ENCODE measurements at regions not wholly inside any gene's neighbourhood (a gene's known extent, or its start where the extent isn't known, plus 50 kb on each side); places are given as distances from the start of the nearest gene placed in this dataset.
A peak's percentile ranks its signal among the peaks of the same experiment; 100 is the strongest.

DNA sequence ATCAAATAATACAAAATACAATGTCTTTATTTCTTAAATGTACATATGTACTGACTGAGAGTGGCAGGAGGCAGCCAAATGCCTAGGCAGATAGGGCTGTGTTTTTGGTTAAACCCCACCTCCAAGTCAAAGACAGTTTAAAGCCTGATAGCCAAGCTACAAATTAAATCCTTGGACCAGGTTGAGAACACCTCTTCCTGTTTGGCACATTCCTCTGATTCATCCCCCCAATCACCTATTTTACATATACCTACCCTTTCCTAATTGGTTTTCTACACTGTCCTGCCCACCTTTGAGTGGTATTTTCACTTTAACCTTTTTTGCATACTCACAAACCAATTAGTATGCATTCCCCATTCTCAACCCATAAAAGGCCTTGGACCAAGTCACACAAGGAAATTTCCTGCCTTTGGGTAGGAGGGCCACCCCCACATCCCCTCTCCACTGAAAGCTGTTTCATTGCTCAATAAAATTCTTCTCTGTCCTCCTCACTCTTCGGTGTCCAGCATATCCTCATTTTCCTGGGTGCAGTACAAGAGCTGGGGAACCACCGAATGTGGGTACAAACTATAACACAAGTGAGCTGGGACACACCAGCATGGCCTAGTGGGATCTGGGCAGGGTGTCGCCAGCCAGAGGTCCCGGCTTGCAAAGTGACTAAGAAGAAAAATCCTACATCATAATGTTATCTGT, 149.1 kb downstream of the UBE2E3 start:
- Histone ChIP-seq H3K36me3 (ENCODE audit: control insufficient read depth, insufficient read depth, low read length) (no peaks in the 10 kb centered on the region), H3K27me3 (ENCODE audit: control insufficient read depth, insufficient read depth, low read length) (no peaks in the 10 kb centered on the region), H3K9me3 (replicated peaks; ENCODE audit: control insufficient read depth, low read depth, low read length) (no peaks in the 10 kb centered on the region), H3K4me1 (ENCODE audit: control insufficient read depth, insufficient read depth, low read length) (no peaks in the 10 kb centered on the region), H3K27ac (ENCODE audit: low read length) (no peak overlapping the region), H3K4me3 (ENCODE audit: low read length) (no peak overlapping the region)
- 100% methylated on average over 1 of the region's 4 CpGs for WGBS (ENCODE audit: insufficient coverage)
- no peak for DNase-seq

GRCh38 chr2:181130686-181131085, 150.3 kb downstream of the UBE2E3 start:
- no peaks in the 10 kb centered on the region for H3K9me3 ChIP-seq (replicated peaks; ENCODE audit: control insufficient read depth, low read depth, low read length)
- no peak for DNase-seq
- H3K4me3 ChIP-seq (ENCODE audit: low read length), result no peak overlapping the region
- H3K4me1 ChIP-seq (ENCODE audit: control insufficient read depth, insufficient read depth, low read length), result no peaks in the 10 kb centered on the region
- no peak overlapping the region for H3K27ac ChIP-seq (ENCODE audit: low read length)
- H3K27me3 ChIP-seq (ENCODE audit: control insufficient read depth, insufficient read depth, low read length), result no peaks in the 10 kb centered on the region
- WGBS (ENCODE audit: insufficient coverage), result 100% methylated on average over 1 of the region's 3 CpGs
- H3K36me3 ChIP-seq (ENCODE audit: control insufficient read depth, insufficient read depth, low read length), result no peaks in the 10 kb centered on the region

GRCh38 chr2:181131584-181131983, 151.2 kb downstream of the UBE2E3 start:
- no peaks in the 10 kb centered on the region for H3K36me3 ChIP-seq (ENCODE audit: control insufficient read depth, insufficient read depth, low read length)
- no peak overlapping the region for H3K4me3 ChIP-seq (ENCODE audit: low read length)
- no peaks in the 10 kb centered on the region for H3K4me1 ChIP-seq (ENCODE audit: control insufficient read depth, insufficient read depth, low read length)
- WGBS (ENCODE audit: insufficient coverage), result 71% methylated on average over 2 of the region's 2 CpGs
- no peak for DNase-seq
- H3K27ac ChIP-seq (ENCODE audit: low read length), result no peak overlapping the region
- H3K27me3 ChIP-seq (ENCODE audit: control insufficient read depth, insufficient read depth, low read length), result no peaks in the 10 kb centered on the region
- no peaks in the 10 kb centered on the region for H3K9me3 ChIP-seq (replicated peaks; ENCODE audit: control insufficient read depth, low read depth, low read length)

- no peak for DNase-seq
- Histone ChIP-seq H3K9me3 (replicated peaks; ENCODE audit: control insufficient read depth, low read depth, low read length) (no peaks in the 10 kb centered on the region), H3K36me3 (ENCODE audit: control insufficient read depth, insufficient read depth, low read length) (no peaks in the 10 kb centered on the region), H3K27ac (ENCODE audit: low read length) (no peak overlapping the region), H3K27me3 (ENCODE audit: control insufficient read depth, insufficient read depth, low read length) (no peaks in the 10 kb centered on the region), H3K4me3 (ENCODE audit: low read length) (no peak overlapping the region), H3K4me1 (ENCODE audit: control insufficient read depth, insufficient read depth, low read length) (no peaks in the 10 kb centered on the region)
- no CpG with 5 or more reads among the region's 3 CpGs for WGBS (ENCODE audit: insufficient coverage)
Observed at GRCh38 chr2:181138816-181139215, 158.4 kb downstream of the UBE2E3 start.

- WGBS (ENCODE audit: insufficient coverage), result no CpG with 5 or more reads among the region's 2 CpGs
Observed at GRCh38 chr2:181139831-181140230, 159.4 kb downstream of the UBE2E3 start.

DNA sequence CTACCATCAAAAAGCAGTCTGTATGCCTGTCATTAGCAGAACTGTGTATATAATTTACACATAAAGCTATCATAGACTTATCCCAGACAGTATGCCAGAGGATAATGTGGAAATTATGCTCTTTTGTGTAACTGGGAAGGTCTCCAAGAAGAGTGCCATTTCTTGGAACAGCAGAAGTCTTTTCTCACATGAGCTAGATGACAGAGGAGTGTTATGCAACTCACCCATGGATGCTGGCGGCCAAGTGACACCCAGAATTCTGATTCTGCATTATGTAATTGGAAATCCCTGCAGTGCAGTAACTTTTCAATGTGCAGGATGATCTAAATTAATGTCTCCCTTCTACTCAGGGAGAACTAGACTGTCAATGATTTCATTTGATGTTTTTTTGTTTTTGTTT, 160.0 kb downstream of the UBE2E3 start:
- H3K27me3 ChIP-seq (ENCODE audit: control insufficient read depth, insufficient read depth, low read length), result no peaks in the 10 kb centered on the region
- no peaks in the 10 kb centered on the region for H3K36me3 ChIP-seq (ENCODE audit: control insufficient read depth, insufficient read depth, low read length)
- WGBS (ENCODE audit: insufficient coverage), result no CpG with 5 or more reads among the region's 1 CpG
- no peaks in the 10 kb centered on the region for H3K4me1 ChIP-seq (ENCODE audit: control insufficient read depth, insufficient read depth, low read length)
- H3K9me3 ChIP-seq (replicated peaks; ENCODE audit: control insufficient read depth, low read depth, low read length), result no peaks in the 10 kb centered on the region
- DNase-seq, result peak; percentile 27
- no peak overlapping the region for H3K4me3 ChIP-seq (ENCODE audit: low read length)
- no peak overlapping the region for H3K27ac ChIP-seq (ENCODE audit: low read length)

More at GRCh38 chr2:181139831-181140230, 159.4 kb downstream of the UBE2E3 start:
- no peak overlapping the region for H3K27ac ChIP-seq (ENCODE audit: low read length)
- H3K9me3 ChIP-seq (replicated peaks; ENCODE audit: control insufficient read depth, low read depth, low read length), result no peaks in the 10 kb centered on the region
- H3K4me3 ChIP-seq (ENCODE audit: low read length), result no peak overlapping the region
- H3K27me3 ChIP-seq (ENCODE audit: control insufficient read depth, insufficient read depth, low read length), result no peaks in the 10 kb centered on the region
- H3K4me1 ChIP-seq (ENCODE audit: control insufficient read depth, insufficient read depth, low read length), result no peaks in the 10 kb centered on the region
- no peak for DNase-seq
- H3K36me3 ChIP-seq (ENCODE audit: control insufficient read depth, insufficient read depth, low read length), result no peaks in the 10 kb centered on the region

- no peak for DNase-seq
- Histone ChIP-seq H3K4me3 (ENCODE audit: low read length) (no peak overlapping the region), H3K27ac (ENCODE audit: low read length) (no peak overlapping the region), H3K9me3 (replicated peaks; ENCODE audit: control insufficient read depth, low read depth, low read length) (no peaks in the 10 kb centered on the region), H3K4me1 (ENCODE audit: control insufficient read depth, insufficient read depth, low read length) (no peaks in the 10 kb centered on the region), H3K27me3 (ENCODE audit: control insufficient read depth, insufficient read depth, low read length) (no peaks in the 10 kb centered on the region), H3K36me3 (ENCODE audit: control insufficient read depth, insufficient read depth, low read length) (no peaks in the 10 kb centered on the region)
- no CpG with 5 or more reads among the region's 1 CpG for WGBS (ENCODE audit: insufficient coverage)
Observed at GRCh38 chr2:181140928-181141327, 160.5 kb downstream of the UBE2E3 start.

DNA sequence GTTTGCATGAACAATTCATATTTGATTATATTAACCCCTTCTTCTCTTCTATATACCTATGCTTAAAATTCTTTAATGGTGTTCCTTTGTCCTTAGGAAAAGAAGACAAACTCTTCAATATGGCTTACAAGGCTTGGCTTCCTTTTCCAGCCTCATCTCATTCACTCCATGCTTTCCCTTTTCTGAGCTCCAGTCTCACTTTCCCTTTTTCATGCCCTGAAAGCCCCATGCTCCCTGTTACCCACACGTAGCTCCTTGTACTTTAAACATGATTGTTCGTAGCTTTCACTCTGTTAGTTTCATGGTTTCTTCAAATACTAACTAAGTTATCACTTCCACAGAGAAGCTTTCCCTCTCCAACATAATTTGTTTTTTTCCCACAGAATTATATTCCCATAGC, 161.3 kb downstream of the UBE2E3 start:
- no peak for DNase-seq
- H3K36me3 ChIP-seq (ENCODE audit: control insufficient read depth, insufficient read depth, low read length), result no peaks in the 10 kb centered on the region
- H3K4me1 ChIP-seq (ENCODE audit: control insufficient read depth, insufficient read depth, low read length), result no peaks in the 10 kb centered on the region
- H3K27ac ChIP-seq (ENCODE audit: low read length), result no peak overlapping the region
- WGBS (ENCODE audit: insufficient coverage), result 91% methylated on average over 2 of the region's 2 CpGs
- no peaks in the 10 kb centered on the region for H3K27me3 ChIP-seq (ENCODE audit: control insufficient read depth, insufficient read depth, low read length)
- H3K9me3 ChIP-seq (replicated peaks; ENCODE audit: control insufficient read depth, low read depth, low read length), result no peaks in the 10 kb centered on the region
- H3K4me3 ChIP-seq (ENCODE audit: low read length), result no peak overlapping the region

- no peak for DNase-seq
- H3K4me1 ChIP-seq (ENCODE audit: control insufficient read depth, insufficient read depth, low read length), result no peaks in the 10 kb centered on the region
- H3K9me3 ChIP-seq (replicated peaks; ENCODE audit: control insufficient read depth, low read depth, low read length), result no peaks in the 10 kb centered on the region
- no peak overlapping the region for H3K27ac ChIP-seq (ENCODE audit: low read length)
- WGBS (ENCODE audit: insufficient coverage), result no CpG with 5 or more reads among the region's 4 CpGs
- H3K36me3 ChIP-seq (ENCODE audit: control insufficient read depth, insufficient read depth, low read length), result no peaks in the 10 kb centered on the region
- no peaks in the 10 kb centered on the region for H3K27me3 ChIP-seq (ENCODE audit: control insufficient read depth, insufficient read depth, low read length)
- H3K4me3 ChIP-seq (ENCODE audit: low read length), result no peak overlapping the region
Observed at GRCh38 chr2:181142514-181142913, 162.1 kb downstream of the UBE2E3 start.

DNA sequence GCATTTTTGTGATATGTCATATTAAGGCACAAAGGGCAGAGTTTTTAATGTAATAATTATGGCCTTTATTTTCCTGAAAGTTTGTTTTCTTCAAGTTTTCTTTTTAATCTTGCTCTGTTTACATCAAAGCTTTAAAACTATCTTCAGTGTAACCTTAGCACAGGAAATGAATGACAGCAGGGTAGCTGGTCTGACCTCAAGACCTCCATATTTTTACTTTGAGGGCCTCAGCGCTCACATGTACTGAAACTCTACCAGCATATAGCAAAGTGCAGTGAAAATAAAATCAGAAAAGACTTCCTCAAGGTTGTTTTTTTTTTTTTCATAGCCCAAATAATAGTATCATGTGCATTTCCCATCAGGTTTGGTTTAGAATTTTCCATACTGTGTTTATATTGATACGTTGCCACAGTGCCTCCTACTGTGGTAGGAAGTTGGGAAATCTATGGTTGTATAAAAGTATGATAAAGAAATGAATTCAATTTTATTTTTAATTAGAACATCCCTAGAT, 163.4 kb downstream of the UBE2E3 start:
- Histone ChIP-seq H3K4me1 (ENCODE audit: control insufficient read depth, insufficient read depth, low read length) (no peaks in the 10 kb centered on the region), H3K4me3 (ENCODE audit: low read length) (no peak overlapping the region), H3K9me3 (replicated peaks; ENCODE audit: control insufficient read depth, low read depth, low read length) (no peaks in the 10 kb centered on the region), H3K27ac (ENCODE audit: low read length) (no peak overlapping the region), H3K36me3 (ENCODE audit: control insufficient read depth, insufficient read depth, low read length) (no peaks in the 10 kb centered on the region), H3K27me3 (ENCODE audit: control insufficient read depth, insufficient read depth, low read length) (no peaks in the 10 kb centered on the region)
- DNase-seq, result no peak
- WGBS (ENCODE audit: insufficient coverage), result no CpG with 5 or more reads among the region's 2 CpGs

- Histone ChIP-seq H3K9me3 (replicated peaks; ENCODE audit: control insufficient read depth, low read depth, low read length) (no peaks in the 10 kb centered on the region), H3K27me3 (ENCODE audit: control insufficient read depth, insufficient read depth, low read length) (no peaks in the 10 kb centered on the region), H3K36me3 (ENCODE audit: control insufficient read depth, insufficient read depth, low read length) (no peaks in the 10 kb centered on the region), H3K4me3 (ENCODE audit: low read length) (no peak overlapping the region), H3K27ac (ENCODE audit: low read length) (no peak overlapping the region), H3K4me1 (ENCODE audit: control insufficient read depth, insufficient read depth, low read length) (no peaks in the 10 kb centered on the region)
- no peak for DNase-seq
- WGBS (ENCODE audit: insufficient coverage), result 99% methylated on average over 18 of the region's 22 CpGs
Observed at GRCh38 chr2:181145645-181146044, 165.2 kb downstream of the UBE2E3 start.
